Caco-2 (cell line): ENCODE measurements at regions not wholly inside any gene's neighbourhood (a gene's known extent, or its start where the extent isn't known, plus 50 kb on each side); places are given as distances from the start of the nearest gene placed in this dataset.

Source experiments
- BruUV-seq: library from RNA; stranded (reverse); fragments of 400-500 nt; replicated peaks from 2 replicates; lab custom pipeline; 2021; lab: Mats Ljungman, UMichigan
- CTCF ChIA-PET: fragments of 300-600 bp; sonication (Branson Sonifier 250); formaldehyde crosslinking; loops from one replicate; lab custom pipeline; 2022; ENCODE audit warnings: antibody characterized with exemption; lab: Charles Lee
- POLR2A ChIA-PET: fragments of 300-600 bp; sonication (Branson Sonifier 250); formaldehyde crosslinking; loops from one replicate; lab custom pipeline; 2022; ENCODE audit warnings: antibody characterized with exemption; lab: Charles Lee
- DNase-seq, 2 experiments: peaks; one replicate each; pipeline versions ENCODE4 v3.0.0 to v3.0.0-alpha.2; 2020 to 2022
- H3K27me3 ChIP-seq: replicated peaks from 2 replicates; pipeline ENCODE4 v1.6.0; 2011; ENCODE audit warnings: low read length; ENCODE audit not compliant: control insufficient read depth, insufficient read depth
- H3K36me3 ChIP-seq: 2 replicates; pipeline ENCODE4 v1.5.1; 2011; ENCODE audit warnings: low read length; ENCODE audit not compliant: control insufficient read depth, insufficient read depth
- H3K4me1 ChIP-seq: fragments of 250-450 bp; sonication (Bioruptor Pico); 2 replicates; pipeline ENCODE4 v1.5.1; 2020; ENCODE audit warnings: mild to moderate bottlenecking
- H3K4me3 ChIP-seq: 2 replicates; pipeline ENCODE4 v1.5.1; 2011; ENCODE audit warnings: low read depth, mild to moderate bottlenecking, control low read depth, low read length
- H3K9me3 ChIP-seq: fragments of 250-450 bp; sonication (Bioruptor Pico); 2 replicates; pipeline ENCODE4 v1.5.1; 2020; ENCODE audit warnings: mild to moderate bottlenecking, moderate library complexity
- H3K27ac Mint-ChIP-seq: one replicate; pipeline ENCODE4 v1.8.0; 2022; ENCODE audit warnings: mixed read lengths; ENCODE audit not compliant: unreplicated experiment
- H3K27me3 Mint-ChIP-seq: one replicate; pipeline ENCODE4 v1.8.0; 2022; ENCODE audit warnings: mixed read lengths; ENCODE audit not compliant: insufficient read depth, unreplicated experiment
- H3K36me3 Mint-ChIP-seq: one replicate; pipeline ENCODE4 v1.8.0; 2022; ENCODE audit warnings: mild to moderate bottlenecking, mixed read lengths; ENCODE audit not compliant: insufficient read depth, unreplicated experiment
- H3K4me1 Mint-ChIP-seq: one replicate; pipeline ENCODE4 v1.8.0; 2022; ENCODE audit warnings: low read depth, mixed read lengths; ENCODE audit not compliant: unreplicated experiment
- H3K4me3 Mint-ChIP-seq: one replicate; pipeline ENCODE4 v1.8.0; 2022; ENCODE audit warnings: mild to moderate bottlenecking, moderate library complexity, mixed read lengths; ENCODE audit not compliant: unreplicated experiment
- H3K9me3 Mint-ChIP-seq: one replicate; pipeline ENCODE4 v1.8.0; 2022; ENCODE audit warnings: mixed read lengths; ENCODE audit not compliant: unreplicated experiment
- intact Hi-C: fragments of 100-400 bp; cut with micrococcal nuclease; formaldehyde crosslinking; loops from one replicate; pipeline ENCODE4 v1.10.0; 2022; ENCODE audit not compliant: unreplicated experiment
- TF ChIP-seq, protein P1 (sequence below), 2 experiments: fragments of 200-600 bp in 1 of 2; IDR thresholded peaks; 1 replicate in 1 of 2; 2 replicates in 1 of 2; pipeline versions ENCODE4 v1.5.1 to v1.8.0; 2011 to 2022; ENCODE audit warnings: antibody characterized with exemption in 1 of 2, control low read depth in 1 of 2, inconsistent platforms in 1 of 2, low read depth in 1 of 2, low read length in 1 of 2, mild to moderate bottlenecking in 1 of 2, moderate library complexity in 1 of 2; ENCODE audit not compliant: insufficient read depth in 1 of 2, severe bottlenecking in 1 of 2, unreplicated experiment in 1 of 2

DNA sequence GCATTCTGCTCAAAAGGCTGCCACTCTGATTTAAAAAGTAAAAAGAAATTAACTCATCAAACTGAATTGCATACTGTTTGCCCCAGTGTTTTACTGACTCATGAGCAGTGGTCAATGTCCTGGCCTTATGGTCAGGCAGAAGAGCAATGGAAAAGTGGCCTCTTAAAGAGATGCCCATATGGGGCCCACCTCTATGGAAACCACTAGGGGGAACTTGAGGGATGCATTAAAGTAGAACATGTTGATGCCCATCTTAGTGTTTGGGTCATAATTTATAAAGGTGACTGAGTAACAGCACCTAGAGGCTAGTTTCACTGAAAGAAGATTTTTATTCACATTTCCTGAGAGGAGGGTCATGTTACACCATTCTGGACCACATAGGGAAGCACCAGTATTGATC, 66.5 kb upstream of the RNU6-1 start:
- DNase-seq = no peak

DNA sequence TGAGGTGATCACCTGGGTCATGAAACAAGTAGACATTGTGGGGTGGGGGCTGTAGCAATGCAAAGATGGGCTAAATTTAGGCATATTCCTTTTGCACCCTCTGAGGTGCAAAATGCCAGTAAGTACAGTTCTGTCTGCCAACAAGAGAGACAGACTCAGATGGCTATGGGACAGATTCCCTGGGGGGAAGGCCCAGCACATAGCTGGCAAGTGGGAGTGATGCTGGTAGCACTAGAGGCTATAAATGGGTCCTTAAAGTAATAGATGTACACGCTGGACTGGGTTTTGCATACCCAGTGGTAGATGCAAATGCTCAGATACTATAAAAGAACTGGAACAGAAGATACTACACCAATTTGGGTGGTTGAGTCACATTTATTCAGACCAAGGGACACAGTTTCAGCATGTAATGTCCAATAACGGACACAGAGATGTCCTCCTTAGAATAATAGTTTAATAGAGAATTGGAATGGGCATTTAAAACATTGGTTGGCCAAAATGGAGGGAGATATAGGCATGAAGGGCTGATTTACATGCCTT, 67.4 kb upstream of the RNU6-1 start:
- no peak for DNase-seq
- Mint-ChIP-seq H3K27me3 (no peaks in the 10 kb centered on the region), H3K36me3 (no peaks in the 10 kb centered on the region), H3K4me1 (peaks cover 10% of the 10 kb centered on the region), H3K4me3 (no peak overlapping the region), H3K9me3 (peaks cover 20% of the 10 kb centered on the region), H3K27ac (no peak overlapping the region)
- intact Hi-C loops = no loop called here
- Histone ChIP-seq H3K36me3 (no peaks in the 10 kb centered on the region), H3K9me3 (peaks cover 14% of the 10 kb centered on the region), H3K4me1 (peaks cover 7% of the 10 kb centered on the region), H3K27me3 (no peaks in the 10 kb centered on the region), H3K4me3 (no peak overlapping the region)
- POLR2A ChIA-PET = no interaction called here
- CTCF ChIA-PET = no interaction called here
- TF ChIP-seq, protein P1, sequence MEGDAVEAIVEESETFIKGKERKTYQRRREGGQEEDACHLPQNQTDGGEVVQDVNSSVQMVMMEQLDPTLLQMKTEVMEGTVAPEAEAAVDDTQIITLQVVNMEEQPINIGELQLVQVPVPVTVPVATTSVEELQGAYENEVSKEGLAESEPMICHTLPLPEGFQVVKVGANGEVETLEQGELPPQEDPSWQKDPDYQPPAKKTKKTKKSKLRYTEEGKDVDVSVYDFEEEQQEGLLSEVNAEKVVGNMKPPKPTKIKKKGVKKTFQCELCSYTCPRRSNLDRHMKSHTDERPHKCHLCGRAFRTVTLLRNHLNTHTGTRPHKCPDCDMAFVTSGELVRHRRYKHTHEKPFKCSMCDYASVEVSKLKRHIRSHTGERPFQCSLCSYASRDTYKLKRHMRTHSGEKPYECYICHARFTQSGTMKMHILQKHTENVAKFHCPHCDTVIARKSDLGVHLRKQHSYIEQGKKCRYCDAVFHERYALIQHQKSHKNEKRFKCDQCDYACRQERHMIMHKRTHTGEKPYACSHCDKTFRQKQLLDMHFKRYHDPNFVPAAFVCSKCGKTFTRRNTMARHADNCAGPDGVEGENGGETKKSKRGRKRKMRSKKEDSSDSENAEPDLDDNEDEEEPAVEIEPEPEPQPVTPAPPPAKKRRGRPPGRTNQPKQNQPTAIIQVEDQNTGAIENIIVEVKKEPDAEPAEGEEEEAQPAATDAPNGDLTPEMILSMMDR (IDR thresholded peaks at IDR 0.05; ENCODE audit: insufficient read depth in 1 of 2, low read depth in 1 of 2, low read length in 1 of 2, severe bottlenecking in 1 of 2, unreplicated experiment in 1 of 2) = no peak
- BruUV-seq = no TSS peak

More for the DNA sequence above, 66.5 kb upstream of the RNU6-1 start:
- Histone ChIP-seq H3K4me3 (no peak overlapping the region), H3K27me3 (no peaks in the 10 kb centered on the region), H3K9me3 (peaks cover 14% of the 10 kb centered on the region), H3K4me1 (peaks cover 10% of the 10 kb centered on the region), H3K36me3 (no peaks in the 10 kb centered on the region)
- no TSS peak for BruUV-seq
- ChIA-PET CTCF (no interaction called here), POLR2A (no interaction called here)
- Mint-ChIP-seq H3K4me1 (peaks cover 10% of the 10 kb centered on the region), H3K27me3 (no peaks in the 10 kb centered on the region), H3K9me3 (peaks cover 20% of the 10 kb centered on the region), H3K36me3 (no peaks in the 10 kb centered on the region), H3K27ac (no peak overlapping the region), H3K4me3 (no peak overlapping the region)
- TF ChIP-seq, protein P1 (IDR thresholded peaks at IDR 0.05; ENCODE audit: insufficient read depth in 1 of 2, low read depth in 1 of 2, low read length in 1 of 2, severe bottlenecking in 1 of 2, unreplicated experiment in 1 of 2) = no peak
- intact Hi-C loops = no loop called here

GRCh38 chr15:67908756-67909155, 68.9 kb upstream of the RNU6-1 start:
- TF ChIP-seq, protein P1 (IDR thresholded peaks at IDR 0.05; ENCODE audit: insufficient read depth in 1 of 2, low read depth in 1 of 2, low read length in 1 of 2, severe bottlenecking in 1 of 2, unreplicated experiment in 1 of 2) = no peak
- peaks cover 14% of the 10 kb centered on the region for H3K9me3 ChIP-seq
- Mint-ChIP-seq H3K9me3 (peaks cover 20% of the 10 kb centered on the region), H3K4me1 (peaks cover 14% of the 10 kb centered on the region), H3K36me3 (no peaks in the 10 kb centered on the region), H3K27me3 (no peaks in the 10 kb centered on the region), H3K27ac (no peak overlapping the region), H3K4me3 (no peak overlapping the region)
- H3K27me3 ChIP-seq = no peaks in the 10 kb centered on the region
- H3K36me3 ChIP-seq = no peaks in the 10 kb centered on the region
- ChIA-PET POLR2A (interaction anchor here (0.6 kb wide), 1 partner anchor 37 kb away, joined by 3 read pairs; no protein-coding TSS in a partner anchor), CTCF (no interaction called here)
- BruUV-seq = no TSS peak
- intact Hi-C loops = no loop called here
- H3K4me1 ChIP-seq = peaks cover 10% of the 10 kb centered on the region
- H3K4me3 ChIP-seq = no peak overlapping the region
- DNase-seq = no peak
